Sigmoid colon (tissue), 4 donors: ENCODE measurements at regions not wholly inside any gene's neighbourhood (a gene's known extent, or its start where the extent isn't known, plus 50 kb on each side); places are given as distances from the start of the nearest gene placed in this dataset.

ENCODE experiments used
- CTCF ChIP-seq, 4 experiments: fragments of 450-650 bp in 3 of 4; fragments of 200-600 bp in 1 of 4; IDR thresholded peaks; one replicate each; pipeline ENCODE4 v1.5.1; 2016 to 2019; ENCODE audit warnings: antibody characterized with exemption in 4 of 4, mild to moderate bottlenecking in 3 of 4, moderate library complexity in 2 of 4
- EP300 ChIP-seq, 4 donors: sonication (generic); formaldehyde crosslinking; IDR thresholded peaks; one replicate each; pipeline ENCODE4 v1.6.1; 2017; ENCODE audit warnings: antibody characterized with exemption in 4 of 4
- POLR2A ChIP-seq, 2 donors: fragments of 450-650 bp; IDR thresholded peaks; one replicate each; pipeline ENCODE4 v1.6.1; 2016; ENCODE audit warnings: antibody characterized with exemption in 2 of 2, mild to moderate bottlenecking in 2 of 2, moderate library complexity in 2 of 2
- POLR2AphosphoS5 ChIP-seq, 4 donors: sonication (generic); formaldehyde crosslinking; IDR thresholded peaks; one replicate each; pipeline ENCODE4 v1.6.1; 2017; ENCODE audit warnings: antibody characterized with exemption in 4 of 4

GRCh38 chr13:44660050-44660449, 83.9 kb upstream of the TSC22D1 start:
- TF ChIP-seq POLR2A (IDR thresholded peaks at IDR 0.05) (no peak), CTCF (IDR thresholded peaks at IDR 0.05) (no peak), POLR2AphosphoS5 (IDR thresholded peaks at IDR 0.05) (no peak), EP300 (IDR thresholded peaks at IDR 0.05) (no peak)
